ENCODE measurements at regions not wholly inside any gene's neighbourhood (a gene's known extent, or its start where the extent isn't known, plus 50 kb on each side); places are given as distances from the start of the nearest gene placed in this dataset.

DNA sequence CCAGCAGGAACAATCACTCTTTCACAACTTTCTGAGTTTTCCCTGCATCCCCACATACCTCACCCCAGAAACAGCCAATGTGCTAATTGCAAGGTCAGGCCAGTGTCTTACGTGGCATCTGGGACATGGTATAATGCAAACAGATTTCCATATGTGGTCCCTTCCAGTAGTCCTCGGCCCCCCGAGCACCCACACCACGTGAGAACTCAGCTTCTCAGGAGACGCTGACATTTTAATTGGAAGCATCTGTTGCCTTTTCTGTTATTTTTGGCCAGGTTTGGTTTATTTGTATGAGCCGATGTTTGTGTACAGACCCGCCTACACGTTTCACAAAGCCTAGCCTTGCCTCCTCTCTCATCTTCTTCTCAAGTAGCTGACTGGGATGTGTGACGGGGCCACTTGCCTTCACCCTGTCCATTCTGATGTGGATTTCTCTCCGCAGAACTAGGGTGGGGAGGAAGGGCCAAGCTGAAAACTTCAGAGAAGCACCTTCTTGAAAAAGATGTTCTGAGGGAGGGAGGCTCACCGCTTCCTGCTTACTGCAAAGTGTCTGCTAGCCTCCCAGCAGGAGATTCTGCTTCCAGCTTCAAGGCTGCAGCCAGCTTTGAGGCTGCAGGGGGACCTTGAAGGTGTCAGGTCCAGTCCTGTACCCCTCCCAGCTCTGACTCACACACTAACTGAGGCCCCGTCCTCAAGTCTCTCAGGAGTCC, 109.6 kb upstream of the SLC14A2 start:
- no peak for DNase-seq

DNA sequence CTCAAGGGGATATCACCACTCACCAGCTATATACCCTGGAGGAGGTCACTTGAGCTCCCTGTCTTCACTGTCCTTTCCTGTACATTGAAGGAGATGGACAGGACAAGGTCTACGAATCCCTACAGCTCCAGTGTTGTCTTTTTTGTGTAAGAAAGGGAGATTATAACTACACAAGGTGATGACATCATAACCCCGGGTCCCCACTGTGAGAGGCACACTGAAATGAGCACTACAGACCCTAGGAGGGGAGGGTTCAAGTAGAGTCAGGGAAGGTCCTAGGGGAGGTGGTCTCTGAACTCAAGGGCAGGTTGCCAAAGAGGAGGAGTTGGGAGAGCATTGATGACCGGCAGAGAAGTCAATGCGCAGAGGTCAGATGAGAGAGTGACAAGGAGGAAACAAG, 108.3 kb upstream of the SLC14A2 start:
- DNase-seq: no peak

DNA sequence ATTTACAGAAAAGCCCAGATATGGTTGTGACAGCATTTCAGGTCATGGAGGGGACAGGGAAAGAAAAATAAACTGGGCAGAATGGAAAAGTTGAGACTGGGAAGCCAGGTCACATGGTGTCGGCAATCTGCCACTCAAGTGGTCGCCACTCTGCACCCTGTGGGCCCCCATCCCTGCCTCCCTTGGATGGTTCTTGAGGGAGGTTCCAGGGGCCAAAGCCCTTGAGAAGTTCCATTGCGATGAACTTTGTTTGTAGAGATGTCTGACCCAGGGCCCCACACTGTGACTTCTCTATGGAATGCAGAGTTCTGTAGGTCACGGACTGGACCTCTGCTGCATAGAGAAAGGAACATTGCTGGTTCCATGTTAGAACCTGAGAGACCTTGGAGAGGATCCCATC, 105.7 kb upstream of the SLC14A2 start:
- DNase-seq: no peak

DNA sequence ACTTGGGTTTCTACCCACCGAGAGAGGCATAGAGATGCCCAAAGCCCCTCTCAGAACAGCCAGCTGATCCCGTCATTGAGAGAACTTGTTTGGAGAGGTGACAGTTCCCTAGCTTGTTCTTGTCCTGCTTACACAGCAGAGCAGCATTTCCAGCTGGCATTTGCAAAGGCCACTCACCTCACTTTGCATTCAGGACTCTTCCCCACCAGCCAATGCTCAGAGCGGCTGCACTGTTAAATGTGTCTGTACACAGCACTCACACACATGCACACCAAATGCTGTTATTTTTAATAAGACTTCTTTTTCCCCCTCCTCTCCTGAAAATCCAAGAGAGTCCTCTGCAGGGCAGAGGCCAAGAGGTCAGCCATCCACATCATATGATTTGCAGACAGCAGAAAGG, 104.6 kb upstream of the SLC14A2 start:
- no peak for DNase-seq

DNA sequence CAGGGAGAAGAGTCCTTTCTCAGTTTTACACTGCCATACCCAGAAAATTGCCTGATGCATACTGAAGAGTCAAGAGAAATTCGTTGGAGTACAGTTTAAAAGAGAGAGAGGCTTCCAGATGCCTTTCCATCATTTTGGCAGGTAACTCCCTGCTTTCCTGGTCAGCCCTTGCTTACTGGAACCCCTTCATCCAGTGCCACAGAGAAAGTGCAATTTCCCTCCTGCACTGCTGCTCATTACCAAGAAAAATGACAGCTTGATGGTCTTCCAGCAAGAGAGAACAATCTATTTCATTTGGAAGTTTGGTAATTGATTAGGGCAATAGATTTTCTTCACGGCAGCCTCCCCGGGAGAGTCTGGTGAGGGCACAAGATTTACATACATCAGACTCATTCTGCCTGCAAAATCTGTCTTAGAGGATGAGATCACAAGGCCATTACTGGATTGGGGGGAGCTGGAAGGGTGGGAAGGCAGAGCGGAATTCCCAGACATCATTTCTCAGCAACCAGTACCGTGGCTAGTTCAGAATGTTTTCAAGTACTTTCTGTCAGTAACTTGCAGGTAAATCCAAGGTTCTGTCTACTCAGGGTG, 102.8 kb upstream of the SLC14A2 start:
- no peak for DNase-seq

DNA sequence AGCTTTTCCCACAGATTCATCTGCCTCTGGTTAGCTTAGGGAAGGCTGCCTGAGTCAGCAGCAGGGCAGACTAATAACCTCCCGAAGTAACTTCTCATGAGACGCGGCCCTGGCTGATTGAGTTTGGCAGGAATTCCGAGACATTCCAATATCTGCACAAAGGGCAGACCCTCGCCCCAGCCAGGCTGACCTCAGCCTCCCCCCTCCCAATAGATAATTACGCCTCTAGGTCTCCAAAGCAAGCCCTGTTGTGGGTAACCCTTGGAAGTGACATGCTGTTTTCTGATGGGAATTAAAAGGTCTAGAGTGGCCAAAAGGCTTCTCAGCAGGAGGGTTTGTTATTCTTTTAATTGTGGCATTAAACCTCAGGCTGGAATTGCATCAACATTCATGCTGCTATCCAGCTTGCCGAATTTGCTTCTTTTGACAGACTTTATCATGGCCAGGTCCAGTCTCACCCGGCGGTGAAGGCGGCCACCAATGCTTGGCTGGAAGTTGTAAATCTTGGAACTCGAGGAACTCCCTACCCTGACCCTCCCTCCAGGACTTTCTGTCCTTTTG, 98.0 kb upstream of the SLC14A2 start:
- DNase-seq: no peak

DNA sequence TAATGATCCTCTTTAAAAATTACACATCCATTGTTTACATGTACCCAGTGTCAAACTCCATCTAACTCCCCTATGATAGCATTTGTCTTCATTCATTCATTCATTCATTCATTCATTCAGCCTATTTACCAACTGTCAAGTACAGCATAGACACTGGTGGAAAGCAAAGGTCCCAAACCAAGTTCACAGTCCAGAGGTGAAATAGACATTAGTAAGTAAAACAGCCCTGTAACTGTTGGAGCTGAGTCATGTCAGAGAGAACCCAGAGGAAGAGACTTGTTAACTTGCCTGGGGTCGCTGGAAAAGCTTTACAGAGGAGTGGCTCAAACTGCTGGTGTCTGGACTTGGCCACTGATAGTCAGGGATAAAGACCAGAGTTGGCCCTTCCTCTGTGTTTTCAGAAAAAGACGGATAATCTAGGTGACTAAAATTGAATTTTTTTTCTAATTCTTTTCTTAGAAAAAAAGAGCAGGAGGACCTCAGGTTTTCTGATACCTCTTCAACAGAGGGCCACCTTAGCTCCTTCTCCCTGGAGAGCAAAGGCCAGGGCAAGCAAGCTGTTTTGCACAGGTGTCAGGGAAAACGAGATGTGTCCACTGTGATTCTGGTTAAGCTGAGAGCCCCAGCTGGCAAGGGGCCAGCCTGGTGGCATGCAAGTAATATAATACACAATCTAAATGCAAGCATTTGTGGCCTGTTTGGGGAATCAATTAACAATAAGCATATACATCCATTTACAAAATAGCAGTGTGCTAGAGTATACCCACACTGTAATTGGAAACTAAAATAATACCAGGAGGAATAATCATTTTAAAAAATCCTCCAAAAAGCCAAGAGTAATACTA, 96.7 kb upstream of the SLC14A2 start:
- DNase-seq: no peak

DNA sequence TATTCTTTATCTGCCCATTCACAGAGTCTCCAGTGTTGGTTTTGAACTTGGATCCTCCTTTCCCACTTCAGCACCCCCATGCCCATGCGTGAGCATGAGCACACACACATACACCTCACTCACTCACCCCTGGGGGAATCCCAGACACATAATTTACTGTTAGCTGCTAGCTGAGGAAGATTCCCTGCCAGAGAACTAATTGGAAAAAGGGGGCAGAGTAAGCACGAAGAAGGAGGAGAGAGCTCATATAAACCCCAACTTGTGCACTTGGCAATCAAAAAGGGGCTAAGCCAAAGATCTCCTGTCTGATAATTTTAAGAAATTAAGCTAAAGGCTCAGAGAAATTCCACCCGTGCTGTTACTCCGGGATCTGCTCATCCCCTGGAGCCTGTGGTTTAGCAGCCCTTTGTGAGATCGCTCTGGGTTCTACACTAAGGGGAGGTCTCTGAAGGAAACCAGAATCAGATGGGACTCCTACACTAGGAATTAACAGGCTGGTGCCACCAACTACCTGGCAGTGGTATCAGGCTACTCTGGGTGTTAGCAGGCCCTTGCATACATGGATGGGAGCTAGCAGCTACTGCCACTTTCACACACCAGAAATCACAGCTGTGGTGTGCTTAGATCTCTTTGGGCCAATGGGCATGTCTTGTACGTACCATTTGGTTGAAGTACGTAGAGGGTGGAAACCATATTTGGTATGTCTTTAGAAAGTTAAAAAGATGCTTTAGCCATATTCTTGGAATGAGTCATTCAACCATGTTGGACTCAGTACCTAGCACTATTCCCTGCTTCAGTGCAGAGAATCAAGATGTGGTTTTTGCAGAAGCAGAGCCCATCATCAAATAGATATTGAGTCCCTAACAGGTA, 95.6 kb upstream of the SLC14A2 start:
- DNase-seq: no peak

DNA sequence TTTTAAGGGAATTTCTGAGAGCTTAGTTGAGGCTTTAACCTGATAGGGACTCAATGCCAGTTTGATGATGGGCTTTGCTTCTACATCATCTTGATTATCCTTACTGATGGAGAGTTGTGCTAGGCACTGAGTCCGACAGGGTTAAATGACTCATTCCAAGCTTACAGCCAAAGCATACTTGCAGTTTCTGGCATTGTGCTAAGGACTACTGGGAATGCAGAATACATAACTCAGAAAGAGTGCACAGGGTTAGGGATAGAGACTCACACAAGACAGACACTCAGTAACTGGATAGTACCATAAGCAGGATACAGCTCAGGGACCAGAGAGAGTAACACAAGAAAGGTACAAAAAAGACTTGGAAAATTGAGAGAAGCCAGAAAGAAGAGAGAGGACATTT, 94.1 kb upstream of the SLC14A2 start:
- no peak for DNase-seq

DNA sequence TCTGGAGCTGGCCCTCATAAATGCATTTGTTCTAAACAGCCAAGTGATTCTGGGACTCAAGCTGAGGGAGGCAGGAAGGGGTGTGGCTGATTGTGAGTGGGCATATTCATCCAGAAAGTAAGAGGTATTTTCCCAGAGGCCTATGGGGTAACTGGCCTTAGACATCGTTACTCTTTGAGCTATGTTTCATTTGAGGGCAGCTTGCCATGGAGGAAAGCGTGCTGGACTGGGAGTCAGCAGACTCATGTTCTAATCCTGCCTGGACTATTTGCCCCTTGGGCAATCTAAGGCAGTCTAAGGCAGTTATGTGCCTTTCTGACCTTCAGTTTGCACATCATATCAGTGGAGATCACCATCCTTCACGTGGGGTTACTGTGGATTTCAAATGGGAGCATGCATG, 93.5 kb upstream of the SLC14A2 start:
- DNase-seq: no peak

DNA sequence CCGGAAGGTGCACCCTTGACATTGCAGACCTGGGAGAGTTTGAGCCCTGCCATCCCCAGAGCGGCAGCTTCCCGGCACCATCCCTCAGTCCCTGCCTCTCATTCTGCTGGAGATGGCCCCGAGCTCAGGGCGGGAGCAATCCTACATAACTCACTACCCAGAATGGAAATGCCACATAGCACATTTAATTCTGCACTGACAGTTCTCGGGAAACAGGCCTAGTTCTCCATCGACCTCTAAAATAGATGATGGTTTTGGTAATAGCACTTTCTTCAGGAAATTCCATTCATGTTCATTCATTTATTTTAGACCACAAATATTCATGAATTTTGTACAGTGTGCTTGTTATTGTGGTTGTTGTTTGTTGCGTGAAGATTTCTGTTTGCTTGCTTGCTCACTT, 92.9 kb upstream of the SLC14A2 start:
- no peak for DNase-seq

DNA sequence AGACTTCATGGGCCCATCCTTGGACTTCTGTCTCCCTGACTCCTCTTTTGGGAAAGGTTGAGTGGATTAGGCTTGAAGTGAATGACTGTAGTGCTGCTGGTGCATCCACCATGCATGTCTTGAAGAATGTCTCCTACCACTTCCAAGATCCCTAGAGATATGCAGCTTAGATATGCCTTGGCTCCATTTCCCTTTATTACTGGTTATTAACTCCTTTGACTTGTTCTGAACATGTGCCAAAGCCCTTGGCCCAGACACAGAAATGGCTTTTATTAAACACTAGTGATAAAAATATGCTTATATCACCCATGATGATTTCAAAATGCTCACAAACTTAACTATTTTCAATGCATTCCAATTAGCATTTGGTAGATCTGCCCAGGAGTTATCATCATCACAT, 90.0 kb upstream of the SLC14A2 start:
- no peak for DNase-seq

DNA sequence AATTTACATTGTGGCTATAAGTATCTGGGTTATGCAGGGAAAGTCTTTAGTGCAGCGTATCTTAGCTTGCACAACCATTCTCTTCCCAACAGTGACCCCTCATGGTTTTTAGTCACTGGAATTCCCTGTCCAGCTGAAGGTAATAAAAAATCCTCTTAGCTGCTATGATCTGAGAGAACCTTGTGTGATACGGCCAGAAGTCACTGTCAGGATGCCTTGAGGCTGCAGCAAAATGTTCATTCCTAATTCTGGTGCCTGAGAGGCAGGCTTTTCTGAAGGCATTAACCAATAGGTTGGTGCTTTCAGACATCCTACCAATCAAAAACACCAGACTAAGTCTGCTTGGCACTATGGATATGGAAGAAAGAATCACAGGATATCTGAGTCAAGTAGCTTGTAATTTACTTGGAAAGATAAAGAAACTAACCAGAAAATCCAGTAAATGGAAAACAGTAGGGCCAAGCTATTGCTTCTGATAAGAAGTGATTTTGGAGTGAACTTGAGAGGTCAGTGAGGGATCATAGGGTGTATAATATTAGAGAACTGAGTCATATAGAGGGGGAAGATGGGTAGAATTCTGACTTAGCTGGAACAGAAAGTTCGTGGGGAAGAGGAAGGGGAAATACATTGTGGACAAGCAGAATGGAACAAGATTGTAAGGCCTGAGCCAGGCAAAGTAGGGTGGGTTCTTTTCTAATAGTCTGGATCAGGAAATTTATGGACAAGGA, 89.0 kb upstream of the SLC14A2 start:
- no peak for DNase-seq

DNA sequence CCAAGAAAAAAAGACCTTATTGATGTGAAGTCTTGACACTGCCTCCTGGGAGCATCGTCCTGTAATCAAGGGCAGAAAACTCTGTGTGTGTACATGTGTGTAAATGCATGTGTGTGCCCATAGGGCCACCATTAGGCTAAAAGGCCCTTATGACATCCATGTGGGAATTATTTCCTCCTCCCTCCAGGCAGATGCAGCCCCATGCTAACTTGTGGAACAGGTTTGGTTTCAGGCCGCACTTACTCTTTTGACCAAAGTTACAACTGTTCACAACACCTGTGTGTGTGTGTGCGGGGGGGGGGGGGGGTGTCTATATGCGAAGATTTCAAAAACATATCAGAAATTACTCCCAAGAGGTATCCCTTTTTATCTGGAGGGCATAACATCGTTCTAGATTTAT, 87.4 kb upstream of the SLC14A2 start:
- DNase-seq: no peak

DNA sequence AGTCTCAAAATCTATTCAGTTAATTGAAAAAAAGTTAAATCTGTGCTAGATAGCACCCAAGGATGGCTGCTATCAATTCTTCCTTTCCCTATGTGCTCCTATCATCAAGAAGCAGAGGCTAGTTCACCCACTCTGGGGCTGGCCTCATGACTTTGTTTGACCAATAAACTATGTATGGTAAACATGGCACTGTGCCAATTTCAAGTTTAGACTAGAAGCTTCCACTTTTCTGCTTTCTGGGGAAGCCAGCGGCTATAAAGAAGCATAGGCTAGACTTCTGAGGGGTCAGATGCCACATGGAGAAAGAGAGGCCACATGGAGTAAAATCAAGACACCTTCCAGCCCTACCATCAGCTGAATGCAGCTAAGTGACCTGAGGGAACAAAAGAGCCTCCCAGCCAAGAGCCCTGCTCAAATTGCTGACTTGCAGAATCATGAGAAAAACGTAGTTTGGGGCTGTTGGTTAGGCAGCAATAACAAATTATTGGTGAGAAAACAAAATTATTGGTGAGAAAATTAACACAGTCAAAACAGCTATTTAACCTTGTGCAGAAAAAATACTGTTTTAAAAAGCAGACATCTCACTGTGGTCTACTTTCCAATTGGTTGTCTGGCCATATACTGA, 86.5 kb upstream of the SLC14A2 start:
- no peak for DNase-seq

DNA sequence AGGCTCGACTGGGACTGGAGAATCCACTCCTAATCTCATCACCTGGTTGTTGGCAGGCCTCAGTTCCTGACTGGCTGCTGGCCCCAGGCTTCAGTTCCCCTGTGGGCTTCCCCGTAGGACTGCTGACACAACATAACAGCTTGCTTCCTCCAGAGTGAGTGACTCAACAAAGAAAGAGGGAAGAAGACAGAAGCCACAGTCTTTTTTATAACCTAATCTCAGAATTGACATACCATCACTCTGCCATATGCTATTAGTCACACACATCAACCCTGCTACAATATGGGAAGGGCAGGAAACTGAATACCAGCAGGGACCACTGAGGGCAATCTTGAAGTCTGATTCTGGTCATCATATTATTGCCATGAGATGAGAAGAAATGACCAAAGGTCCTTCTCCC, 76.8 kb upstream of the SLC14A2 start:
- DNase-seq: no peak

DNA sequence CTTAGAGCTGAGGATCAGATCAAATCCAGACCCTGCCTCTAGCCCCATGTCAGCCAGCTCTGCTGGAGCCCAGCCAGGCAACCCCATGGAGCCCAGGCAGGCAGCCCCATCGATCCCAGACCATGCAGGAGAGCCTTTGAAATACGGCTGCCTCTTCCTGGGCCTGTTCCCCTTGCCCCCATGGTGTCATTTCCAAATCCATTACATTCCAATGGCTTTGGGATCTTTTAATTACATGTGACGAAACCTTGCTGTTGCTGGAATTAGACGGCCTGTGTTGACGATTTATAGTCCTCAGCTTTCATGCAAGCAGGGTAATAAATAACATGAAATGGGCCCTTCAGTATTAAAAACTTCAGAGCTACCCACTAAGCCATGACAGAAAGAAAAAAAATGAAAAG, 75.8 kb upstream of the SLC14A2 start:
- DNase-seq: no peak

DNA sequence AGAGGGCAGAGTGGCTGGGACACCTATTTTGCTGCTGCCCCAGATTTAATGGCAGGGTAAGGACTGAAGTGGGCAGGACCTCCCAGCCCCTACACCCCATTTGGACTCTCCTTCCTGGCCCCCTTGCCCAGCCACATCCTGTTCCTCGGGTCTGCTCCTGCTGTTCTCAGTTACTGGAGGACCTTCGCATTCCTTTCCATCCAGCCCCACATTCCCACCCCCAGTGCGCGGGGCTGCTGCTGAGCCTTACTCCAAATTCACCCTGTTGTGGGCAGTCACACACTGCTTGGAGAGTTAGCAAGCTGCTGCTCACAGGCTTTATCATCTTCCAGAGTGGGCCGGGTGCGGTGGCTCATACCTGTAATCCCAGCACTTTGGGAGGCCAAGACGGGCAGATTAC, 75.2 kb upstream of the SLC14A2 start:
- no peak for DNase-seq

DNA sequence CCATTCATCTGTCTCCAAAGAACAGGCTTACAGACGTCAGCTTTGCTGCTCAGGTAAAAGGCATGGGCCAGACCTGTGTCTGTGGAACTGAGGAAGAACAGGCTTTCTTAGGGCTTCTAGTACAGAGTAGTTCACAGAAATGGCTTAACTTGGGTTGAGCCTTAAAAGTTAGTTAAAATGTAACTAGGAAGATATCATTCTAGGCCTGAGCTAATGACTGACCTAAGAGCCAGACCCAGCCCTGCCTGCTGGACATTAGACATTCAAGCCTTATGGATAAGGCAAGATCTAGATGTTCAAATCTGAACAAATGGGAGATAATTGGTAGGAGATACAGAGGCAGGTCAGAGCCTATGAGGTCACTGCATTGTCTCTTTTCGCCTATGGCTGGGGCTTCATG, 73.9 kb upstream of the SLC14A2 start:
- no peak for DNase-seq

DNA sequence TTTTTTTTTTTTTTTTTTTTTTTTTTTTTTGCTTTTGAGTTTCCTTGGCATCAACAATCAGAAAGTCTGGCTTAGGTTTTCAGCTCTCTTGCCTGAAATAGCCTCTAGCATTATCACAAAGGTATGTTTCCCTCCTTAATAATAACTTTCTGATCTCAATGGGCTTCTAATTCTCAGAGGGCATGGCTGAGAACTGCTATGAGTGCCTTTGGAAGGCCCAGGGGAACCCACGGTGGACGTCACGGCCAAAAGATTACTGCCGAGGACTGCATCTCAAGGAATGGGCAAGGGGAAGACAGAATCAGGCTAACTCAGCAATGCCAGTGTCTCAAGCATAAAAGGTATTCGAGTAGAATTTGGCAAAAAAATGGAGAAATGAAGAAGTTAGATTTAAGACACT, 73.2 kb upstream of the SLC14A2 start:
- DNase-seq: no peak

DNA sequence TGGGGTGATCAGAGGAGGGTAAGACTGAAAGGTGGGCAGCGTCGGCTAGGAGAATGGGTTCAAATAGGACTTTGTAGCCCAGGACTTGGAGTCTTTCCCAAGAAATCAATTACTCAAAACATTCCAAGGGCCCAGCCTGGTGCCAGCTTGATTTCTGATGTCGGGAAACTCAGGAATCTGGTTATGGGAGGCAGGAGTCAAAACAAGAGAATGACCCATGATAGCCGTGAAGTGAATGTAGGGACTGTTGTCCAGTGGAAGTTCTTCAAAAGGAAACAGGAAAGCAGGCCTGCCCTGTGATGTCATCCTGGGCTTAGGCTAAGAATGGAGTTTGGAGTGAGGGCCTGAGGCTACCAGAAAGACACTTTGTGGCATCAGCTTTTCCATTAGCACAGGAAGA, 67.4 kb upstream of the SLC14A2 start:
- no peak for DNase-seq

DNA sequence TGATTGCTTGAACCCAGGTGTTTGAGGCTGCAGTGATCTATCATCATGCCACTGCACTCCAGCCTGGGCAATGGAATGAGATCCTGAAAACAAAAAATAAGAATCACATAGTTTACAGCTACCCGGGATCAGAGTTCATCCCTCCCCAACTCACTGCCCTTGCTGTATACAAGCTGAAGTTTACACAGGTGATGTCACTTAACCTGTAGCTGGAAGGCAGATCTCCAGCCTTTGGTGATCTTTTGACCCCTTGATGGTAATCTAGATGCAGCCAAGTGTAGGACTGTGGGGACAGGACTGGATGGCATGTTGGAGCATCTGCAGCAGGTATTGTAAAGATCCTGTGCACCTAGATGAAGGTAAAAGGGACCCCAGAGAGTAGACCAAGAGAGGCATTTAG, 66.7 kb upstream of the SLC14A2 start:
- no peak for DNase-seq
